C4-2B (cell line): ENCODE measurements at regions not wholly inside any gene's neighbourhood (a gene's known extent, or its start where the extent isn't known, plus 50 kb on each side); places are given as distances from the start of the nearest gene placed in this dataset.
A peak's percentile ranks its signal among the peaks of the same experiment; 100 is the strongest.
"Not testable (repeated sequence)": the region's sequence is repeated elsewhere in the genome, so short reads cannot be mapped to it uniquely, and the experiment has no call there.

ENCODE experiments used
- H3K27ac ChIP-seq: fragments of 450-650 bp; 2 replicates; pipeline ENCODE4 v1.5.1; 2017
- CTCF ChIP-seq: fragments of 450-650 bp; conservative IDR thresholded peaks from 2 replicates; pipeline ENCODE4 v1.5.1; 2017; ENCODE audit warnings: mild to moderate bottlenecking
- ZFX ChIP-seq: fragments of 450-650 bp; IDR thresholded peaks from 2 replicates; pipeline ENCODE4 v1.6.1; 2017

DNA sequence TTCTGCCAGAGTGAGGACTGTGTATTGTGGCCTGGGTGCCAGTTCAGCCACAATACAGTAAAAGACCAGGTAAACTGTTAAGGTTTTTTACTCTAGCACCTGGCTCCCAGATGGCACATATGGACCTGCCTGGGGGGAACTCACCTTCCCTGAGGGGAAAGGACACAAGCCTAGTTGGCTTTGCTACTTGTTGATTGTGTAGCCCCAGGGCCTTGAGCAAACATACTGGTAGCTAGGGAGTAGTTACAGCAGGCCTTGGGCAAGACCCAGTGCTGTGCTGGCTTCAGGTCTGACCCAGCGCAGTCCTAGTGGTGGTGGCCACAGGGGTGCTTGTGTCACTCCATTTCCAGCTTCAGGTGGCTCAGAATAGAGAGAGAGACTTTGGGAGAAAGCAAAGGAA is 216.4 kb downstream of the KLHL28 start:
- no peak overlapping the region for H3K27ac ChIP-seq
- TF ChIP-seq ZFX (no peak), CTCF (no peak)

GRCh38 chr14:44742202-44742601 is 219.5 kb downstream of the KLHL28 start:
- no peak overlapping the region for H3K27ac ChIP-seq
- TF ChIP-seq CTCF = no peak
- no peak for TF ChIP-seq ZFX

GRCh38 chr14:44741431-44741830 is 220.3 kb downstream of the KLHL28 start:
- TF ChIP-seq CTCF = no peak
- TF ChIP-seq ZFX = no peak
- H3K27ac ChIP-seq = no peak overlapping the region

DNA sequence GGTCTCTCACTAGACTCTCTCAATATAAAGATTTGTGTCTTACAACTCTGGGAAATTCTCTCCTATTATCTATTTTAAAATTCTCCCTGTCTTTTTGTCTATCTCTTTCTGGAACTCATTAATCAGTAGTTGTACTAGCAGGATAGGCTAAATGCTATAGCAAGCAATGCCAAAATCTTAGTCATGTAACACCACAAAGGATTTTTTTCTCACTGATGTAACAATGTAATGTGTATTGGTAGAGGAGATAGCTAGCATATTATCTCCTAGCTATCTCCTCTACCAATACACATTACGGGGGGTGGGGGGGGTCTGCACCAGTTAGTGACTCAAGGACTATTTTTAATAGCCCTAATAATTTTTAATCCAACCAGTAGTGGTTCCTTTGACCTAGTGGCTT is 225.4 kb downstream of the KLHL28 start:
- TF ChIP-seq CTCF (no peak), ZFX (no peak)

DNA sequence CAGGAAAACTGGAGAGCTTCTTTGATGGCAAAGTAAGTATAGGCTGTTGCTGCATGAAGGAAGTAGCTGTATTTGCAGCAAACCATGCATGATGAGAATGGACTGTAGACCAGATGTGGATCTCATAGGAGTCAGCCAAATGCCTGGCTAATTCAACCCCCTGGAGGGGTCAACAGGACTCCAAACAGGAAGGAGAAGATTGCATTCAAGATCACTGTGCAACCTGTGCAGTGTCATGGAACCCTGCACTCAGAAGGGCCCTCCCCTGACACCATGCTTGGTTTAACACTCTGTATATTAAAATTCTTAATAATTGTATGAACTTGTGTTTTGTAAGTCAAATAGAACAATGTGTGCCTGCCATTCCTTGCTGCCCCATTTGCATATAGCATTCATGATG is 225.1 kb upstream of the FSCB start:
- H3K27ac ChIP-seq = no peak overlapping the region
- TF ChIP-seq ZFX = no peak
- TF ChIP-seq CTCF = no peak

More for the DNA sequence above, 225.4 kb downstream of the KLHL28 start:
- no peak overlapping the region for H3K27ac ChIP-seq

DNA sequence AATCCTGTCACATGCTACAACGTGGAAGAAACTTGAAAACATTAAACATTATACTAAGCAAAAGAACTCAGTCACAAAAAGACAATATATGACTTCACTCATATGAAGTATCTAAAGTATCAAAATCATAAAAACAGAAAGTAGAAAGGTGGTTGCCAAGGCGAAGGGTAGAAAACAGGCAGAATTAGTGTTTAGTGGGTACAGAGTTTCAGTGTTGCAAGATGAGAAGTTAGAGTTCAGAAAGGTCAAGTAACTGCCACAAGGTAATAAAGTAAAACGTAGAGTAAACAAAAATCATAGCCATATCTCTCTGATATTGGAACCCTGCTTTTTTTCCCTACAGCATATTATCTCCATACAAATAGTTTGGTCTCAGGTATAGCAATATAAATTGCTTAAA is 223.8 kb upstream of the FSCB start:
- TF ChIP-seq CTCF = peak; percentile 15
- TF ChIP-seq ZFX = no peak
- H3K27ac ChIP-seq = no peak overlapping the region

DNA sequence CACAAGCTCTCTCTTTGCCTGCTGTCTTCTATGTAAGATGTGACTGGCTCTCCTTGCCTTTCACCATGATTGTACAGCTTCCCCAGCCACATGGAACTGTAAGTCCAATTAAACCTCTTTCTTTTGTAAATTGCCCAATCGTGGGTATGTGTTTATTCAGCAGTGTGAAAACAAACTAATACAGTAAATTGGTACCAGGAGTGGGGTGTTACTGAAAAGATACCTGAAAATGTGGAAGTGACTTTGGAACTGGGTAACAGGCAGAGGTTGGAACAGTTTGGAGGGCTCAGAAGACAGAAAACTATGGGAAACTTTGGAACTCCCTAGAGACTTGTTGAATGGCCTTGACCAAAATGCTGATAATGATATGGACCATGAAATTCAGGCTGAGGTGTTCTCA is 214.3 kb upstream of the FSCB start:
- not testable (repeated sequence) for H3K27ac ChIP-seq

GRCh38 chr14:44720707-44721106 is 213.6 kb upstream of the FSCB start:
- TF ChIP-seq CTCF (no peak), ZFX (no peak)
- no peak overlapping the region for H3K27ac ChIP-seq
